Spleen (tissue), 11 donors: ENCODE measurements at regions not wholly inside any gene's neighbourhood (a gene's known extent, or its start where the extent isn't known, plus 50 kb on each side); places are given as distances from the start of the nearest gene placed in this dataset.

Source experiments
- DNase-seq: peaks from one replicate; pipeline ENCODE4 v3.0.0-alpha.2; 2020
- H3K27ac ChIP-seq, 8 donors: fragments of 200-600 bp; sonication (generic) in 7 of 8; 1 replicate in 4 of 8; 2 replicates in 4 of 8; pipeline versions ENCODE4 v1.5.0 to v1.8.0; 2016 to 2021; ENCODE audit warnings: inconsistent platforms in 4 of 8, mild to moderate bottlenecking in 4 of 8, moderate library complexity in 1 of 8
- H3K27me3 ChIP-seq, 7 donors: fragments of 200-600 bp; sonication (generic) in 6 of 7; replicated peaks in 1 of 7; 1 replicate in 4 of 7; 2 replicates in 3 of 7; pipeline versions ENCODE4 v1.5.0 to v1.8.0; 2016 to 2021; ENCODE audit warnings: inconsistent platforms in 3 of 7, mild to moderate bottlenecking in 1 of 7
- H3K36me3 ChIP-seq, 6 donors: fragments of 200-600 bp; sonication (generic) in 5 of 6; 1 replicate in 4 of 6; 2 replicates in 2 of 6; pipeline versions ENCODE4 v1.5.0 to v1.8.0; 2016 to 2021; ENCODE audit warnings: inconsistent platforms in 2 of 6
- H3K4me1 ChIP-seq, 6 donors: fragments of 200-600 bp; sonication (generic) in 5 of 6; 1 replicate in 3 of 6; 2 replicates in 3 of 6; pipeline versions ENCODE4 v1.5.0 to v1.8.0; 2016 to 2021; ENCODE audit warnings: inconsistent platforms in 3 of 6
- H3K4me3 ChIP-seq, 8 donors: fragments of 200-600 bp; sonication (generic) in 7 of 8; 1 replicate in 4 of 8; 2 replicates in 4 of 8; pipeline versions ENCODE4 v1.5.0 to v1.8.0; 2016 to 2021; ENCODE audit warnings: inconsistent platforms in 4 of 8, mild to moderate bottlenecking in 4 of 8, moderate library complexity in 2 of 8
- H3K9me3 ChIP-seq, 8 donors: fragments of 200-600 bp; sonication (generic) in 7 of 8; 1 replicate in 4 of 8; 2 replicates in 4 of 8; pipeline versions ENCODE4 v1.5.0 to v1.8.0; 2016 to 2021; ENCODE audit warnings: inconsistent platforms in 4 of 8
- POLR2A ChIP-seq, 3 donors: fragments of 450-650 bp; IDR thresholded peaks; one replicate each; pipeline ENCODE4 v1.5.1; 2017; ENCODE audit warnings: antibody characterized with exemption in 3 of 3, mild to moderate bottlenecking in 1 of 3
- POLR2AphosphoS5 ChIP-seq, 3 donors: sonication (generic); formaldehyde crosslinking; IDR thresholded peaks; one replicate each; pipeline ENCODE4 v1.5.1; 2017; ENCODE audit warnings: antibody characterized with exemption in 3 of 3
- WGBS, 5 donors: extraction: QIAGEN DNeasy Blood & Tissue Kit in 3 of 5; methylation state at CpG; one replicate each; pipeline versions ENCODE4 v1.1.5 to v1.1.7; 2013 to 2018; 5-methylcytosine and 5-hydroxymethylcytosine counted together
- intact Hi-C: fragments of 100-400 bp; cut with DNase I; formaldehyde crosslinking; loops from one replicate; pipeline ENCODE4 v1.15.0; 2023; ENCODE audit warnings: low total_unique reads
- TF ChIP-seq, protein P1 (sequence below), 11 experiments: fragments of 200-600 bp in 7 of 11; fragments of 450-650 bp in 4 of 11; sonication (generic) in 4 of 11; IDR thresholded peaks in 8 of 11; conservative IDR thresholded peaks in 3 of 11; 1 replicate in 7 of 11; 2 replicates in 4 of 11; pipeline versions ENCODE4 v1.4.0 to v1.8.0; 2016 to 2021; ENCODE audit warnings: antibody characterized with exemption in 11 of 11, inconsistent platforms in 4 of 11, mild to moderate bottlenecking in 1 of 11
- donor health status: healthy with polysubstance abuse.
- donor health status: DM: no; HTN: no; CAD: no; lungs with moderate emphysema.
- donor health status: DM: no; HTN: no; CAD: no.
- donor health status: Bipolar disorder and iron deficiency.
- donor health status: healthy.
- donor health status: DM: no; HTN: no; CAD: no.
- donor health status: DM: yes; HTN: yes; CAD: no.

DNA sequence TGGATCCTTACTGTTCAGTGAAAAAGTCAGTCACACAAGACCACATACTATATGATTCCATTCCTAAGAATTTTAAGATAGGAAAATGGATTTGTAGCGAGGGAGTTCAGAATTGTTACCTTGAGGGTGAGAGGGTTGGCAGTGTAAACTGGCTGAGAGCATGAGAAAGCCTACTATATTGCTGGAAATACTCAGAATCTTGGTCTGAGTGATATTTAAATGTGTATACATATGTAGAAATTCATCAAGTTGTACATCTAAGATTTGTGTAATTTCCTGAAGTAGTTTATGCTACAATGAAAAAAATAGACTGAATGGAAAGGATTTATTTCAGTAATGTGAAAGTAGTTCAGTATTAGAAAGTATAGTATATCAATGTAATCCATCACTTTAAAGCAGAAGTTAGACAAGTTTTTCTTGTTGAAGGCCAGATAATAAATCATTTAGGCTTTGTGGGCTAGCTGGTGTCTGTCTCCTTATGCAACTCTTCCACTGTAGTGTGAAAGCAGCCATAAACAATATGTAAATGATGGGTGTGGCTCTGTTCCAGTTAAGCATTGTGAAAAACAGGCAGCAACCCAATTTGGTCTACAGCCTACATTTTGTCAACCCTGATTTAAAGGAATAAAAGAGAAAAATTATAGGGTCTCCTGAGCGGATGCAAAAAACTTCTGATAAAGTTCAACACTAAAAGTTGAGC, 127.2 kb upstream of the THY1 start:
- Histone ChIP-seq H3K27ac (no peak overlapping the region), H3K4me3 (no peak overlapping the region), H3K36me3 (no peaks in the 10 kb centered on the region), H3K27me3 (no peaks in the 10 kb centered on the region), H3K4me1 (no peaks in the 10 kb centered on the region), H3K9me3 (peaks cover 0 to 31% (median 13%) of the 10 kb centered on the region in 8 donors)
- intact Hi-C loops = no loop called here
- no peak for DNase-seq
- WGBS, 5 donors = 42 to 63% (median 53%) methylated on average over 2 of the region's 2 CpGs
- TF ChIP-seq, protein P1, sequence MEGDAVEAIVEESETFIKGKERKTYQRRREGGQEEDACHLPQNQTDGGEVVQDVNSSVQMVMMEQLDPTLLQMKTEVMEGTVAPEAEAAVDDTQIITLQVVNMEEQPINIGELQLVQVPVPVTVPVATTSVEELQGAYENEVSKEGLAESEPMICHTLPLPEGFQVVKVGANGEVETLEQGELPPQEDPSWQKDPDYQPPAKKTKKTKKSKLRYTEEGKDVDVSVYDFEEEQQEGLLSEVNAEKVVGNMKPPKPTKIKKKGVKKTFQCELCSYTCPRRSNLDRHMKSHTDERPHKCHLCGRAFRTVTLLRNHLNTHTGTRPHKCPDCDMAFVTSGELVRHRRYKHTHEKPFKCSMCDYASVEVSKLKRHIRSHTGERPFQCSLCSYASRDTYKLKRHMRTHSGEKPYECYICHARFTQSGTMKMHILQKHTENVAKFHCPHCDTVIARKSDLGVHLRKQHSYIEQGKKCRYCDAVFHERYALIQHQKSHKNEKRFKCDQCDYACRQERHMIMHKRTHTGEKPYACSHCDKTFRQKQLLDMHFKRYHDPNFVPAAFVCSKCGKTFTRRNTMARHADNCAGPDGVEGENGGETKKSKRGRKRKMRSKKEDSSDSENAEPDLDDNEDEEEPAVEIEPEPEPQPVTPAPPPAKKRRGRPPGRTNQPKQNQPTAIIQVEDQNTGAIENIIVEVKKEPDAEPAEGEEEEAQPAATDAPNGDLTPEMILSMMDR (IDR thresholded peaks at IDR 0.05 in 8 of 11, conservative IDR thresholded peaks at IDR 0.05 in 3 of 11) = no peak
- no peak for TF ChIP-seq POLR2AphosphoS5 (IDR thresholded peaks at IDR 0.05)
- TF ChIP-seq POLR2A (IDR thresholded peaks at IDR 0.05) = no peak

DNA sequence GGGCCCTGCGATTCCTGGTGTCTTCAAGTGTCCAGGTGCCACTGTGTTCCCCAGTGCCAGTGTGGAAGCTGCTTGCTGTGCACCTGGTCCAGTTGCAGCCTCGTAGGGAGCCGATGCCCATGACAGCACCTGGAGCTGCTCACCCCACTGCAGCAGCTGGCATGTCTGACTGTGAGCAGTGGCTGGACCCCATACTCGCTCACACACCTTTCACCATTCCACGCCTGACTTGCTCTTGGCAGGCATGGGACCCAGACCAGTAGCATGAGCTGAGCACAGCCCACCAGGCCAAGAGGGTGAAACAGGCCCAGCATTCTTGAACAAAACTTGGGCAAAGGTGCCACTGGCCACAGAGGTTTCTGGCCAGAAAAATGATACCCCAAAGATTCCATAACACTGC, 124.5 kb upstream of the THY1 start:
- Histone ChIP-seq H3K4me1 (no peaks in the 10 kb centered on the region), H3K36me3 (no peaks in the 10 kb centered on the region), H3K4me3 (no peak overlapping the region), H3K9me3 (peaks cover 0 to 29% (median 12%) of the 10 kb centered on the region in 8 donors), H3K27me3 (no peaks in the 10 kb centered on the region), H3K27ac (no peak overlapping the region)
- no peak for TF ChIP-seq POLR2A (IDR thresholded peaks at IDR 0.05)
- TF ChIP-seq POLR2AphosphoS5 (IDR thresholded peaks at IDR 0.05) = no peak
- TF ChIP-seq, protein P1 (IDR thresholded peaks at IDR 0.05 in 8 of 11, conservative IDR thresholded peaks at IDR 0.05 in 3 of 11) = no peak
- no peak for DNase-seq
- 83 to 90% (median 84%) methylated on average over 5 of the region's 5 CpGs for whole genome bisulfite sequencing, 5 donors
- intact Hi-C loops = no loop called here

DNA sequence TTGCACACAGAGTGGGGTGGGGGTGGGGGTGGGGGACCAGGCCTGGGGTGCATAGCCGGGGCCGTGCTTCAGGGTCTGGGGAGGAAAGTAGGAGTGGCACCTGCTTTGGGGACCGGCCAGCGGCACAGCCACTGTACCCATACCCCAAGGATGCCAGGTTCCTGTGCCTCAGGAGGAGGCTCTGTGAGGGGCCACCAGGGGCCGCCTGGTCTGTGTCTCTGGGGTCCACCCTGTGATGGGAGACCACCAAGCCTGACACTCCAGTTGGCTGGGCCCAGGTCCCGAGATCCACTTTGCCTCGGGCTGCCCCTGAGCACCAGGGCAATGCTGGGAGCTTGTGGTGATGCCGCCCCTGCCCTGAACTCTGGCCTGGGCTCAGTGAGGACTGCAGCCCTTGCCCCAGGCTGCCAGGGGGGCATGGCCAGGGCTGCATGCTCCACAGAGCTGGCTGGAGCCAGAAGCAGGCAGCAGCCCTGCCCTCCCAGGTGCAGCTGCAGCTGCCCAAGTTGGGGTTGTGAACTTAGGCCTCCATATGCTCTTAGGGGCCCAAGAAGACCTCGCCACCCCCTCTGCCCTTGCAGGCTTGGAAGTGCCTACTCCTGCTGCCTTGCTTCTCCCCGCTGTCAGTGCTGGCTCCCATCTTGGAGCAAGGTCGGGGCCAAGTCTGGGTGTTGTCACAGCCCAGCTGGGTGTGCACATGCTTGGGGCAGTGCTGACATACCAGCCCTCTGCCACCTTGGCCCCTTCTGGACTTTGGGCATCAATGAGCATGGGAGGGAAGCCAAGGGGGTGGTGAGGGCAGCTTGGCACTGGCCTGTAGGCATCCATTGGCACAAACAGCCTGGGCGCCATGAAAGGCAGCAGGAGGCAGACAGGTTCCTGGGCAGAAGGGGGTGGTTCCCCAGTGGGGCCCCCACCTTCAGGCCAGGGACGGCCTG, 123.3 kb upstream of the THY1 start:
- 68 to 95% (median 87%) methylated on average over 8 to 13 of the region's 13 CpGs for WGBS, 5 donors
- DNase-seq = no peak
- H3K9me3 ChIP-seq = peaks cover 0 to 27% (median 12%) of the 10 kb centered on the region in 8 donors
- no peaks in the 10 kb centered on the region for H3K36me3 ChIP-seq
- no peak overlapping the region for H3K4me3 ChIP-seq
- no peaks in the 10 kb centered on the region for H3K27me3 ChIP-seq
- H3K4me1 ChIP-seq = no peaks in the 10 kb centered on the region
- no peak for TF ChIP-seq POLR2A (IDR thresholded peaks at IDR 0.05)
- TF ChIP-seq, protein P1 (IDR thresholded peaks at IDR 0.05 in 8 of 11, conservative IDR thresholded peaks at IDR 0.05 in 3 of 11) = no peak
- no peak for TF ChIP-seq POLR2AphosphoS5 (IDR thresholded peaks at IDR 0.05)
- intact Hi-C loops = no loop called here
- H3K27ac ChIP-seq = no peak overlapping the region
